ENCODE measurements at regions not wholly inside any gene's neighbourhood (a gene's known extent, or its start where the extent isn't known, plus 50 kb on each side); places are given as distances from the start of the nearest gene placed in this dataset.

- H3K9ac ChIP-seq (ENCODE audit: insufficient read depth in 1 of 2, low read length in 2 of 2) = no peak overlapping the region
- DNase-seq (no peak), ATAC-seq (ENCODE audit: insufficient read depth, low FRiP score) (no peak)
- H3K27ac ChIP-seq (ENCODE audit: low read depth in 1 of 2, low read length in 1 of 2) = no peak overlapping the region
- H3K9me3 ChIP-seq (ENCODE audit: control insufficient read depth in 4 of 4, insufficient read depth in 3 of 4, low read length in 3 of 4) = no peaks in the 10 kb centered on the region
- no peaks in the 10 kb centered on the region for H3K27me3 ChIP-seq (ENCODE audit: control insufficient read depth in 3 of 3, insufficient read depth in 3 of 3, low read length in 2 of 3)
- no peak overlapping the region for H3K4me3 ChIP-seq
- WGBS, 2 donors = 48 to 56% methylated on average over 2 of the region's 2 CpGs
- H3K4me1 ChIP-seq (ENCODE audit: control insufficient read depth in 5 of 5, insufficient read depth in 5 of 5, low read length in 5 of 5) = no peaks in the 10 kb centered on the region
- no peaks in the 10 kb centered on the region for H3K36me3 ChIP-seq (ENCODE audit: control insufficient read depth in 4 of 4, insufficient read depth in 4 of 4, low read length in 4 of 4)
- TF ChIP-seq CTCF (IDR thresholded peaks at IDR 0.05; ENCODE audit: control extremely low read depth, extremely low read depth) = no peak
Measured at GRCh38 chr7:125147047-125147446, 217.4 kb upstream of the POT1 start.

GRCh38 chr7:125136755-125137532 lies 207.3 kb upstream of the POT1 start:
- no peaks in the 10 kb centered on the region for H3K27me3 ChIP-seq (ENCODE audit: control insufficient read depth in 3 of 3, insufficient read depth in 3 of 3, low read length in 2 of 3)
- H3K36me3 ChIP-seq (ENCODE audit: control insufficient read depth in 4 of 4, insufficient read depth in 4 of 4, low read length in 4 of 4) = no peaks in the 10 kb centered on the region
- H3K9me3 ChIP-seq (ENCODE audit: control insufficient read depth in 4 of 4, insufficient read depth in 3 of 4, low read length in 3 of 4) = peaks cover 0 to 2% (median 0%) of the 10 kb centered on the region in 4 donors
- peaks cover 0 to 4% (median 0%) of the 10 kb centered on the region in 5 donors for H3K4me1 ChIP-seq (ENCODE audit: control insufficient read depth in 5 of 5, insufficient read depth in 5 of 5, low read length in 5 of 5)
- H3K27ac ChIP-seq (ENCODE audit: low read depth in 1 of 2, low read length in 1 of 2) = no peak overlapping the region
- no peak overlapping the region for H3K9ac ChIP-seq (ENCODE audit: insufficient read depth in 1 of 2, low read length in 2 of 2)
- H3K4me3 ChIP-seq = no peak overlapping the region
- ATAC-seq (ENCODE audit: insufficient read depth, low FRiP score) = peak; percentile 62
- WGBS, 2 donors = 50 to 53% methylated on average over 2 of the region's 2 CpGs
- peak in 2 of 3 donors; percentile 7 to 65 for DNase-seq
- no peak for TF ChIP-seq CTCF (IDR thresholded peaks at IDR 0.05; ENCODE audit: control extremely low read depth, extremely low read depth)

DNA sequence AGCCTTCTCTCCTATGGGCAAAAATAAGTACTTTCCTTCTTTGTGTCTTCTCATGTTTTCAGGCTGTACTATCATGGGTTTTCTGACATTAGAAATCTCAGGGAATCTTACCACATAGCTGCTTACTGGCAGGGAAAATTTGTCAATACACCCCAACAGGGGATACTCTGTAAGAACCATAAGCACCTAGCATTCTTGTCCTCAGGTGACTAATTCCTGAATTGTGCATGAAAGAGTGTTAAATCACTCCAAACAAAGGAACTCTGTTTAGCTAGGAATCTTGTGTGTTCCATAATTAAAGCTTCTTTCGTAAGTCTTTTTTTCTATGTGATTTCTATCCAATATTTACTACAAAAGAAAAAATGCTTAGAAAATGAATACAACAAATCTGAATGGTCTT lies 206.7 kb upstream of the POT1 start:
- Histone ChIP-seq H3K4me3 (no peak overlapping the region), H3K9me3 (ENCODE audit: control insufficient read depth in 4 of 4, insufficient read depth in 3 of 4, low read length in 3 of 4) (peaks cover 0 to 2% (median 0%) of the 10 kb centered on the region in 4 donors), H3K27ac (ENCODE audit: low read depth in 1 of 2, low read length in 1 of 2) (no peak overlapping the region), H3K36me3 (ENCODE audit: control insufficient read depth in 4 of 4, insufficient read depth in 4 of 4, low read length in 4 of 4) (no peaks in the 10 kb centered on the region), H3K9ac (ENCODE audit: insufficient read depth in 1 of 2, low read length in 2 of 2) (no peak overlapping the region), H3K4me1 (ENCODE audit: control insufficient read depth in 5 of 5, insufficient read depth in 5 of 5, low read length in 5 of 5) (peaks cover 0 to 4% (median 0%) of the 10 kb centered on the region in 5 donors), H3K27me3 (ENCODE audit: control insufficient read depth in 3 of 3, insufficient read depth in 3 of 3, low read length in 2 of 3) (no peaks in the 10 kb centered on the region)
- DNase-seq = no peak
- no peak for ATAC-seq (ENCODE audit: insufficient read depth, low FRiP score)
- TF ChIP-seq CTCF (IDR thresholded peaks at IDR 0.05; ENCODE audit: control extremely low read depth, extremely low read depth) = no peak
- WGBS, 2 donors = 0 to 51% methylated on average over 1 of the region's 1 CpG

All from lung (tissue), 11 donors.